ENCODE measurements at regions not wholly inside any gene's neighbourhood (a gene's known extent, or its start where the extent isn't known, plus 50 kb on each side); places are given as distances from the start of the nearest gene placed in this dataset.

GRCh38 chrX:10971759-10972158 is 139.4 kb upstream of the HCCS start:
- Histone ChIP-seq H3K9ac (replicated peaks in 1 of 4; ENCODE audit: extremely low read depth in 1 of 4, low read depth in 3 of 4, low read length in 3 of 4) (no peak overlapping the region), H2BK20ac (ENCODE audit: low read length) (no peak overlapping the region), H3K79me1 (ENCODE audit: low read depth, low read length) (no peaks in the 10 kb centered on the region), H3K23me2 (ENCODE audit: low read depth, low read length) (no peaks in the 10 kb centered on the region), H4K8ac (ENCODE audit: extremely low read depth, insufficient read depth, low read length) (no peak overlapping the region), H3K4ac (replicated peaks; ENCODE audit: insufficient read length, low read depth, low read length) (no peak overlapping the region), H2BK120ac (replicated peaks; ENCODE audit: low read depth, low read length) (no peak overlapping the region), H3K4me1 (replicated peaks in 1 of 4; ENCODE audit: control insufficient read depth in 3 of 4, insufficient read depth in 4 of 4, low read length in 3 of 4) (no peaks in the 10 kb centered on the region), H3K4me2 (ENCODE audit: insufficient read depth in 1 of 2, low read depth in 2 of 2, low read length in 2 of 2) (no peak overlapping the region), H2BK5ac (ENCODE audit: low read depth, low read length) (no peak overlapping the region), H2AK5ac (ENCODE audit: low read depth, low read length) (no peak overlapping the region), H3K4me3 (ENCODE audit: extremely low read depth in 1 of 4, insufficient read depth in 2 of 4, low read depth in 3 of 4, low read length in 4 of 4) (no peak overlapping the region), H2AFZ (ENCODE audit: low read length) (no peak overlapping the region), H3K79me2 (ENCODE audit: control insufficient read depth in 1 of 2, insufficient read depth in 2 of 2, low read length in 2 of 2) (no peaks in the 10 kb centered on the region), H3K9me3 (ENCODE audit: insufficient read depth in 2 of 2, low read depth in 1 of 2, low read length in 1 of 2) (no peaks in the 10 kb centered on the region), H2BK12ac (ENCODE audit: low read depth, low read length) (no peak overlapping the region), H3K27ac (ENCODE audit: low read depth, low read length) (no peak overlapping the region), H4K20me1 (replicated peaks in 1 of 2; ENCODE audit: control insufficient read depth in 1 of 2, insufficient read depth in 2 of 2, low read length in 2 of 2) (no peaks in the 10 kb centered on the region), H4K91ac (replicated peaks; ENCODE audit: insufficient read length, low read length) (no peak overlapping the region), H2BK15ac (ENCODE audit: low read length) (no peak overlapping the region), H3K27me3 (replicated peaks in 1 of 4; ENCODE audit: control insufficient read depth in 3 of 4, extremely low read depth in 1 of 4, insufficient read depth in 3 of 4, low read length in 3 of 4) (no peaks in the 10 kb centered on the region), H3K56ac (replicated peaks; ENCODE audit: insufficient read length, low read depth, low read length) (no peak overlapping the region), H3K18ac (ENCODE audit: extremely low read depth, low read length) (no peak overlapping the region), H4K5ac (ENCODE audit: insufficient read length, low read depth, low read length) (no peak overlapping the region), H3K14ac (ENCODE audit: insufficient read length) (no peak overlapping the region), H3K36me3 (ENCODE audit: control insufficient read depth in 2 of 4, insufficient read depth in 4 of 4, low read length in 3 of 4) (no peaks in the 10 kb centered on the region), H3K23ac (ENCODE audit: insufficient read length) (no peak overlapping the region)
- ChIA-PET POLR2A (ENCODE audit: partially characterized antibody) (no interaction called here), CTCF (ENCODE audit: partially characterized antibody) (interaction anchor here (1.0 kb wide), 1 partner anchor 10 kb away, joined by 3 read pairs; no protein-coding TSS in a partner anchor)
- DNase-seq (ENCODE audit: low read depth in 1 of 2, low spot score in 2 of 2) = no peak
- FAIRE-seq = no peak
- TF ChIP-seq POU5F1 (IDR thresholded peaks at IDR 0.05; ENCODE audit: low read depth, low read length) (no peak), FOSL1 (IDR thresholded peaks at IDR 0.05; ENCODE audit: insufficient read depth, low read depth, low read length) (no peak), ATF2 (IDR thresholded peaks at IDR 0.05; ENCODE audit: low read length) (no peak), BRCA1 (IDR thresholded peaks at IDR 0.05; ENCODE audit: low read depth, low read length) (no peak), NANOG (IDR thresholded peaks at IDR 0.05; ENCODE audit: insufficient read depth, low read depth, low read length, poor library complexity, severe bottlenecking) (no peak), JUN (IDR thresholded peaks at IDR 0.05; ENCODE audit: low read depth, low read length) (no peak), HDAC6 (IDR thresholded peaks at IDR 0.05; ENCODE audit: low read depth, low read length) (no peak), BCL11A (IDR thresholded peaks at IDR 0.05; ENCODE audit: low read depth in 2 of 2, low read length in 2 of 2) (no peak), SRF (IDR thresholded peaks at IDR 0.05; ENCODE audit: low read depth, low read length) (no peak), E2F6 (IDR thresholded peaks at IDR 0.05) (no peak), EZH2 (IDR thresholded peaks at IDR 0.05; ENCODE audit: low read depth, low read length, severe bottlenecking) (no peak), GTF2F1 (IDR thresholded peaks at IDR 0.05; ENCODE audit: borderline replicate concordance, low read depth, low read length) (no peak)
- 86% methylated on average over 1 of the region's 1 CpG; no CpG with 5 or more reads in 1 of the 2 experiments for WGBS, 2 experiments (ENCODE audit: extremely low coverage in 1 of 2, insufficient coverage in 1 of 2, insufficient read length in 1 of 2, insufficient replicate concordance in 2 of 2, low coverage in 1 of 2, low lambda C conversion rate in 2 of 2, missing lambda C conversion rate in 1 of 2)
